T-helper 2 cell treated with Interferon-gamma antibody and Interleukin-4, amounts not matched to agents 5 μg/mL and 100 μg/mL, for 36 hours (primary cell): ENCODE measurements at regions not wholly inside any gene's neighbourhood (a gene's known extent, or its start where the extent isn't known, plus 50 kb on each side); places are given as distances from the start of the nearest gene placed in this dataset.

Experiments
- DNase-seq: peaks from one replicate; pipeline ENCODE4 v3.0.0; 2021; ENCODE audit warnings: low spot score
- H3K27ac Mint-ChIP-seq: one replicate; pipeline ENCODE4 v1.8.0; 2021; ENCODE audit warnings: mild to moderate bottlenecking, mixed read lengths
- H3K27me3 Mint-ChIP-seq: one replicate; pipeline ENCODE4 v1.8.0; 2021; ENCODE audit warnings: low read depth, mixed read lengths
- H3K36me3 Mint-ChIP-seq: one replicate; pipeline ENCODE4 v1.8.0; 2021; ENCODE audit warnings: low read depth, mixed read lengths
- H3K4me1 Mint-ChIP-seq: one replicate; pipeline ENCODE4 v1.8.0; 2021; ENCODE audit warnings: low read depth, mixed read lengths
- H3K4me3 Mint-ChIP-seq: one replicate; pipeline ENCODE4 v1.8.0; 2022; ENCODE audit warnings: mild to moderate bottlenecking, moderate library complexity, mixed read lengths
- H3K9me3 Mint-ChIP-seq: one replicate; pipeline ENCODE4 v1.8.0; 2021; ENCODE audit warnings: mixed read lengths

- no peak overlapping the region for H3K4me3 Mint-ChIP-seq
- H3K27me3 Mint-ChIP-seq, result peaks cover 9% of the 10 kb centered on the region
- no peaks in the 10 kb centered on the region for H3K36me3 Mint-ChIP-seq
- H3K4me1 Mint-ChIP-seq, result peaks cover 23% of the 10 kb centered on the region
- no peak overlapping the region for H3K27ac Mint-ChIP-seq
- H3K9me3 Mint-ChIP-seq, result no peaks in the 10 kb centered on the region
- DNase-seq, result no peak
These were observed 738.3 kb upstream of the HS6ST1 start for GRCh38 chr2:129056959-129057317.

GRCh38 chr2:129058981-129059380 lies 740.3 kb upstream of the HS6ST1 start:
- Mint-ChIP-seq H3K27me3 (peaks cover 4% of the 10 kb centered on the region), H3K36me3 (no peaks in the 10 kb centered on the region), H3K4me1 (peaks cover 25% of the 10 kb centered on the region), H3K27ac (no peak overlapping the region), H3K9me3 (no peaks in the 10 kb centered on the region), H3K4me3 (no peak overlapping the region)
- DNase-seq, result no peak

DNA sequence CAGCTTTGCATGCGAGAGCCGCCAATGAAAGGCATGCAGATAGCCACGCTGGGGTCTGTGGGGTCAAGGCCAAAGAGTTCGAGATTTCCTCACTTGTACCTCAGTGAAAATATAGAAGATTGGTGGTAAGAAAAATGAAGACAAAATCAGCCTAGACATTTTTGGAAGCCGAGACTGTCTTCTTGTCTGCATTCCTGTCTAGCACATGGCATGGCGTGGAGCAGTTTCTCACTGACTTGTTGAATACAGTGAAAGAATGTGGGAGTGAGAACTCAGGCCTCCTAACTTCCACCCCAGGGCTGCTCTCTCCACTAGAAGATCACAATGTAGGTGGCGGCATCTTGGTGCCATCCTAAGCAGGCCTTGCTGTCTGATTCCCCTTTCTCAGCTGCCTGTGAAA lies 740.8 kb upstream of the HS6ST1 start:
- Mint-ChIP-seq H3K9me3 (no peaks in the 10 kb centered on the region), H3K27me3 (peaks cover 1% of the 10 kb centered on the region), H3K4me3 (no peak overlapping the region), H3K4me1 (peaks cover 25% of the 10 kb centered on the region), H3K27ac (no peak overlapping the region), H3K36me3 (no peaks in the 10 kb centered on the region)
- no peak for DNase-seq

GRCh38 chr2:129061069-129061768 lies 742.6 kb upstream of the HS6ST1 start:
- Mint-ChIP-seq H3K36me3 (no peaks in the 10 kb centered on the region), H3K27me3 (no peaks in the 10 kb centered on the region), H3K9me3 (no peaks in the 10 kb centered on the region), H3K4me1 (peaks cover 25% of the 10 kb centered on the region), H3K27ac (peak overlapping the region; percentile 65), H3K4me3 (no peak overlapping the region)
- DNase-seq, result peak; percentile 45

- Mint-ChIP-seq H3K4me1 (peaks cover 25% of the 10 kb centered on the region), H3K27ac (peak overlapping the region; percentile 65), H3K4me3 (no peak overlapping the region), H3K36me3 (no peaks in the 10 kb centered on the region), H3K9me3 (no peaks in the 10 kb centered on the region), H3K27me3 (no peaks in the 10 kb centered on the region)
- no peak for DNase-seq
These were observed 743.1 kb upstream of the HS6ST1 start for GRCh38 chr2:129061769-129062121.

DNA sequence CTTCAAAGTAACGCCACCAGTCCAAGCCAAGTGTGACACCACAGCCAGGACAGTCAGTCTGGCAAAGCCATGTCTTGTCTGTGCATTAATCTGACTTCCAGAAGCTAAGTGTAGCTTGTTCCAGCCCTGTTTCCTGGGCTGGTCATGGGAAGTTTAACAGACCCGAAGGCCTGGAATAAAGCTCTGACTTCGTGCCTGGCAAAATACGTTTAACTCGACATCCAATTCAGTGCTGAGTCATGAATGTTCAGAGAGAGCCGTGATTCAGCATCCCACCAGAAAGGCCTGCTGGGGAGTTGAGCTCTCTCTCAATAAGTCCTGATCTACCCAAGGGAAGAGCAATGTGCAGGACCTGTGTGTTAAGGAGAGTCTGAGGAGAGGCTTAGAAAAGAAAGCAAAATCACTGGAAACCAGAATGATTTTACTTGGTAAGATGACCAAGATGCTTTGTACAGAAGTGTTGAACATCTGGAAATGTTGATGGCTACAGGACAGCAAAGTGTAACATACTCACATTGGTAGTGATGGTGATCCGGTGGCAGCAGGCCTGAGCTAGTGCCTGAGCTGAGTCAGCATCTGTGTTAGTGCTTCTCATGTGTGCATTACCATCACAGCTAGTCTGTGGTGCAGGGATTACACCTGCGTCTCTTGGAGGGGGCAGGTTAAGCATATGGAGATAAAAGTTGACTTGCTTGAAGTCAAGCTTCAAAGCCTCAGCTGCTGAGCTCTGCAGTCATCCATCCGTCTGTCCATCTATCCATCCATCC lies 743.7 kb upstream of the HS6ST1 start:
- no peak overlapping the region for H3K4me3 Mint-ChIP-seq
- peaks cover 22% of the 10 kb centered on the region for H3K4me1 Mint-ChIP-seq
- H3K27ac Mint-ChIP-seq, result no peak overlapping the region

DNA sequence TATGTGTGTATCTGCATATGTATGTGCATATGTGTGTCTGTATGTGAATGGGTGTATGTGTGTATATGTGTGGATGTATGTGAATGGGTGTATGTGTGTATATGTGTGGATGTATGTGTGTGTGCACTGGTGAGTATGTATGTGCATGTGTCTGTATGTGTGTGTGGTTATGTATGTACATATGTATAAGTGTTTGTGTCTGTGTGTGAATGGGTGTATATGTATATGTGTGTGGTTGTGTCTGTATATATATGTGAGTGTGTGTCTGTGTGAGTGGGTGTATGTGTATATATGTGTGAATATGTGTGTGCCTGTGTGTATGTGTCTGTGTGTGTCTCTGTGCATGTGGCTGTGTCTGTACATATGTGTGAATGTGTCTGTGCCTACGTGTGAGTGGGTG lies 748.4 kb upstream of the HS6ST1 start:
- no peak for DNase-seq
- no peaks in the 10 kb centered on the region for H3K9me3 Mint-ChIP-seq
- H3K4me1 Mint-ChIP-seq, result peaks cover 5% of the 10 kb centered on the region
- H3K27me3 Mint-ChIP-seq, result peaks cover 3% of the 10 kb centered on the region
- no peak overlapping the region for H3K4me3 Mint-ChIP-seq
- no peak overlapping the region for H3K27ac Mint-ChIP-seq
- H3K36me3 Mint-ChIP-seq, result no peaks in the 10 kb centered on the region

More for the DNA sequence above, 743.7 kb upstream of the HS6ST1 start:
- Mint-ChIP-seq H3K27me3 (no peaks in the 10 kb centered on the region), H3K36me3 (no peaks in the 10 kb centered on the region), H3K9me3 (no peaks in the 10 kb centered on the region)
- DNase-seq, result no peak

DNA sequence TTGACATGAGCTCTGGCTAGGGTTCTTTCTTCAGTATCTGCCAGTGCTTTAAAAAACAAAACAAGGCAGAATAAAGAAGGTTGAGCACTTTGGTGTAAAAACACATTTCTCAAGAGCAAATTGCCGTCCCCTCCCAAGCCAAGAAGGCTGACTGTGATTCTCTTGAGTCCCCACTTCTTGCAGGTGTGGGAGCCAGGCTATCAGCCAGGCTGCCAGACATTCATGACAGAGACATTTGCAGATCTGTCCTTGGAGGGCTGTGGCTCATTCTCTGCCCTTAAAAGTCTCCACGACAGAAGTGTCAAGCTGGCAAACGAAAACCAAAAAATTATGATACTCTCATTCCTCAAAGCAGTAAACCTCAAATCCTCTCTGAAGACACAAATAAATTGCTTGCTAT lies 749.3 kb upstream of the HS6ST1 start:
- H3K9me3 Mint-ChIP-seq, result no peaks in the 10 kb centered on the region
- no peaks in the 10 kb centered on the region for H3K4me1 Mint-ChIP-seq
- H3K36me3 Mint-ChIP-seq, result no peaks in the 10 kb centered on the region
- peaks cover 3% of the 10 kb centered on the region for H3K27me3 Mint-ChIP-seq
- H3K27ac Mint-ChIP-seq, result no peak overlapping the region
- H3K4me3 Mint-ChIP-seq, result no peak overlapping the region
- no peak for DNase-seq

DNA sequence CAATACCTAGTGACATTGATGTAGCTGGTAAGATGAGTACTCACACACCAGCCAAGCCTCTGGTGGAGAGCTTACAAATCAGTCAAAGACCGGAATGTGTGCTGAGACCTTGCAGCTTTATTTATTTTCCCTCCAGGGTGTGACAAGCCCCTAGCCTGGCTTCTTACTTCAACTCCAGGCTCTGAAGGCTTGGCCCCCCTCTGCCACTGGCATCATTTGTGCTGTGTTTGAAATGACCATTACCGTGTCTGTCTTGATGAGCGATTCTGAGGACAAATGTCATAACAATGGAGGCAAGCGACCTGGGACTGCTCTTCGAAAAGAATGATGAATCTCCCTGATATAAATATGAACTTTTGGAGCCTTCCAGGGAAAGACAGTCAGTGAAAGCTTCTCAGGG lies 749.9 kb upstream of the HS6ST1 start:
- Mint-ChIP-seq H3K4me1 (no peaks in the 10 kb centered on the region), H3K4me3 (no peak overlapping the region), H3K27ac (no peak overlapping the region), H3K36me3 (no peaks in the 10 kb centered on the region), H3K9me3 (no peaks in the 10 kb centered on the region), H3K27me3 (peaks cover 3% of the 10 kb centered on the region)
- no peak for DNase-seq

DNA sequence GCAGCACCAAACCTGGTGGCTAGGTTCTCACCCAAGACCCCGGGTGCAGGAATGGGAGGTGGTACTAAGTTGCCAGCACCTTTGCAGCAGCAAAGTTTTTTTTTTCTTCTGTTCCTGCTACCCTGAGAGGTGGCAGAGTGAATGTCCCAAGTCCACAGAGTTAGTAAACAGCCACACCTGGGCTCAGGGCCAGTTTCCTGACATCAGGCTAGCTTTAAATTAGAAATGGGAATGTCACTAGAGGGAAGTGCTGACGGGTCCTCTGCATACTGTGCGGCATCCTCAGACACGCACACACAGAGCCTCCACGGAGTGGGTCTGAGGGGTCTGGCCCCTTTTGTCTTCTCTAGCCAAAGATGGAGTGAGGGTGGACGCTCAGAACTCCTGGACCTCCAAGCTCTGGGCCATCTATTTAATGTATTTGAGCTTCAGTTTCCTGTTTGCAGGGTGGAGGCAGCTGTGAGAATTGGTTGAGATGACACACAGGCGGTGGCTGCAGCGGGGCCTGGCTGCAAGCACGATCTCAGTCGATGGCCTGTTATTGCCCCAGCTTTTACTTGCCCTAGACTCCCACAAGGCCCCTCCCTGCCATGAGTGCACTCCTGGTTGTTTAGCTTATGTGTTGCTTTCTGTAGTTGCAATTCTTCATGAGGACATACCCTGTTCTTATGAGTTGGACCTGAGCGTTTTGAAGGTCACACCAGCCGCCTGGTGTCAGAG lies 751.4 kb upstream of the HS6ST1 start:
- H3K4me3 Mint-ChIP-seq, result no peak overlapping the region
- H3K4me1 Mint-ChIP-seq, result no peaks in the 10 kb centered on the region
- H3K27me3 Mint-ChIP-seq, result peaks cover 3% of the 10 kb centered on the region
- H3K9me3 Mint-ChIP-seq, result no peaks in the 10 kb centered on the region
- no peaks in the 10 kb centered on the region for H3K36me3 Mint-ChIP-seq
- no peak overlapping the region for H3K27ac Mint-ChIP-seq
- no peak for DNase-seq

- H3K27me3 Mint-ChIP-seq, result peaks cover 3% of the 10 kb centered on the region
- no peaks in the 10 kb centered on the region for H3K36me3 Mint-ChIP-seq
- no peak overlapping the region for H3K4me3 Mint-ChIP-seq
- no peaks in the 10 kb centered on the region for H3K4me1 Mint-ChIP-seq
- H3K9me3 Mint-ChIP-seq, result no peaks in the 10 kb centered on the region
- no peak for DNase-seq
- no peak overlapping the region for H3K27ac Mint-ChIP-seq
These were observed 752.0 kb upstream of the HS6ST1 start for GRCh38 chr2:129070663-129071062.

- Mint-ChIP-seq H3K4me1 (no peaks in the 10 kb centered on the region), H3K27ac (no peak overlapping the region), H3K9me3 (no peaks in the 10 kb centered on the region), H3K36me3 (no peaks in the 10 kb centered on the region), H3K4me3 (no peak overlapping the region), H3K27me3 (peaks cover 3% of the 10 kb centered on the region)
- DNase-seq, result no peak
These were observed 752.9 kb upstream of the HS6ST1 start for GRCh38 chr2:129071531-129071930.

DNA sequence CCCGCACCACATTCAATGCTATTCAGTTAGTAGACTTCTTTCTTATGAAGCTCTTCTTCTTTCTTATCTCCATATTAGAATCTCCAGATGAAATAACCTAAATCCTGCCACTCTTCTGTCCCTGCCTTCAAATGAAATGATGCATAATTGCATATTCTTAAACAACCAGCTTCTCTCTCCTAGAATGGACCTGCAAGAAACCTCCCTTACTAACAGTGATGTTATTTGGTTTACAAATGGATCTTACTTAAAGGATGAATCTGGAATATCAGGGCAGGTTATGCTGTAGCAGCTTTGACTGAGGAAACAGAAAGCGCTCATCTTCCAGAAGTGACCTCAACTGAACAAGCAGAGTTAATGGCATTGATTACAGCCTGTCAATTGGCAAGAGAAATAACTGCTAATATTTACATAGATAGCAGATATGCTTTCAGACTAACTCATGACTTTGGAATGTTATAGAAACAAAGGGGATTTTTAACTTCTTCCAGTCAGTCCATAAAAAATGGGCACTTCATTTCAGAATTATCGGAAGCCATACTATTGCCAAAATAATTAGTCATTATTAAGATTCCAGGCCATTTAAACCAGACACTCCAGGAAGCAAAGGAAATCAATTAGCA lies 755.7 kb upstream of the HS6ST1 start:
- no peak for DNase-seq
- Mint-ChIP-seq H3K27me3 (peaks cover 5% of the 10 kb centered on the region), H3K27ac (no peak overlapping the region), H3K9me3 (no peaks in the 10 kb centered on the region), H3K4me3 (no peak overlapping the region), H3K4me1 (no peaks in the 10 kb centered on the region), H3K36me3 (no peaks in the 10 kb centered on the region)

GRCh38 chr2:129078548-129078947 lies 759.9 kb upstream of the HS6ST1 start:
- H3K4me1 Mint-ChIP-seq, result no peaks in the 10 kb centered on the region
- H3K9me3 Mint-ChIP-seq, result no peaks in the 10 kb centered on the region
- H3K4me3 Mint-ChIP-seq, result no peak overlapping the region
- no peak for DNase-seq
- no peak overlapping the region for H3K27ac Mint-ChIP-seq
- H3K36me3 Mint-ChIP-seq, result no peaks in the 10 kb centered on the region
- peaks cover 2% of the 10 kb centered on the region for H3K27me3 Mint-ChIP-seq
